Fibroblast of lung (primary cell): ENCODE measurements at regions not wholly inside any gene's neighbourhood (a gene's known extent, or its start where the extent isn't known, plus 50 kb on each side); places are given as distances from the start of the nearest gene placed in this dataset.

Source experiments
- CTCF ChIP-seq, 2 donors: IDR thresholded peaks in 1 of 2; conservative IDR thresholded peaks in 1 of 2; 1 replicate in 1 of 2; 2 replicates in 1 of 2; pipeline ENCODE4 v1.5.1; 2011 to 2012; ENCODE audit warnings: low read length in 2 of 2, control low read depth in 1 of 2, inconsistent platforms in 1 of 2, low read depth in 1 of 2, mild to moderate bottlenecking in 1 of 2
- EZH2 ChIP-seq: IDR thresholded peaks from 2 replicates; pipeline ENCODE4 v1.5.1; 2012; ENCODE audit warnings: low read length, control low read depth, mild to moderate bottlenecking; ENCODE audit errors: missing control alignments

GRCh38 chr11:37404231-37404630, 806.2 kb upstream of the RAG2 start:
- TF ChIP-seq CTCF (conservative IDR thresholded peaks at IDR 0.05 in 1 of 2, IDR thresholded peaks at IDR 0.05 in 1 of 2; ENCODE audit: low read depth in 1 of 2, low read length in 2 of 2) = no peak
- TF ChIP-seq EZH2 = no peak
